ENCODE measurements at regions not wholly inside any gene's neighbourhood (a gene's known extent, or its start where the extent isn't known, plus 50 kb on each side); places are given as distances from the start of the nearest gene placed in this dataset.

DNA sequence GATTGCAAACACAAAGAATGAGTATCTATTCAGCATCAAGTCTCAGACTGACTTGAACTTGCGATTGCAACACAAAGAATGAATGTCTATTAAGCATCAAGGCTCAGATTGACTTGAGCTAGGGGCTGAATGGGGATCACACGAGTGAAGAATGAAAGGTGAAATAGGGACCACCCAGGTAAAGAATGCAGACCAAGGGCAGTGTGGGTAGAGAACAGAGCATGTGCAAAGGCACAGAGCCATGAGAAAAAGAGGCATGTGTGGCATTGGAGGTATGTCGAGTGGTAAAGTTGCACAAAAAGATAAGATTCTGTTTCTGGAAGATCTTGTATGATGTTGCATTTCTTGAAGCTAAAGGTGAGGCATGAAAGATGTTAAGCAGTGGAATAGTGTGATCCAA is 119.4 kb upstream of the GPR149 start:
- no peak for TF ChIP-seq POLR2A (IDR thresholded peaks at IDR 0.05)
- TF ChIP-seq, protein P1, sequence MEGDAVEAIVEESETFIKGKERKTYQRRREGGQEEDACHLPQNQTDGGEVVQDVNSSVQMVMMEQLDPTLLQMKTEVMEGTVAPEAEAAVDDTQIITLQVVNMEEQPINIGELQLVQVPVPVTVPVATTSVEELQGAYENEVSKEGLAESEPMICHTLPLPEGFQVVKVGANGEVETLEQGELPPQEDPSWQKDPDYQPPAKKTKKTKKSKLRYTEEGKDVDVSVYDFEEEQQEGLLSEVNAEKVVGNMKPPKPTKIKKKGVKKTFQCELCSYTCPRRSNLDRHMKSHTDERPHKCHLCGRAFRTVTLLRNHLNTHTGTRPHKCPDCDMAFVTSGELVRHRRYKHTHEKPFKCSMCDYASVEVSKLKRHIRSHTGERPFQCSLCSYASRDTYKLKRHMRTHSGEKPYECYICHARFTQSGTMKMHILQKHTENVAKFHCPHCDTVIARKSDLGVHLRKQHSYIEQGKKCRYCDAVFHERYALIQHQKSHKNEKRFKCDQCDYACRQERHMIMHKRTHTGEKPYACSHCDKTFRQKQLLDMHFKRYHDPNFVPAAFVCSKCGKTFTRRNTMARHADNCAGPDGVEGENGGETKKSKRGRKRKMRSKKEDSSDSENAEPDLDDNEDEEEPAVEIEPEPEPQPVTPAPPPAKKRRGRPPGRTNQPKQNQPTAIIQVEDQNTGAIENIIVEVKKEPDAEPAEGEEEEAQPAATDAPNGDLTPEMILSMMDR (IDR thresholded peaks at IDR 0.05 in 8 of 11, conservative IDR thresholded peaks at IDR 0.05 in 3 of 11) = no peak
- no peak for TF ChIP-seq POLR2AphosphoS5 (IDR thresholded peaks at IDR 0.05)

Measured in spleen (tissue), 7 donors.